Natural killer cell (primary cell): ENCODE measurements at regions not wholly inside any gene's neighbourhood (a gene's known extent, or its start where the extent isn't known, plus 50 kb on each side); places are given as distances from the start of the nearest gene placed in this dataset.

ENCODE experiments used
- ATAC-seq, 3 donors: fragments of 150-1000 bp in 2 of 3; fragments of 200-7000 bp in 1 of 3; cut with Tn5 transposase; 1 replicate in 1 of 3; 2 replicates in 2 of 3; pipeline ENCODE4 v1.10.0; 2021; ENCODE audit warnings: mild to moderate bottlenecking in 2 of 3, moderate library complexity in 2 of 3
- DNase-seq, 2 donors: peaks; one replicate each; pipeline versions ENCODE4 v3.0.0 to v3.0.0-alpha.2; 2013 to 2021; ENCODE audit warnings: mixed read lengths in 1 of 2
- H3K27ac ChIP-seq: one replicate; pipeline ENCODE4 v1.5.1; 2013; ENCODE audit warnings: mild to moderate bottlenecking, low read length
- H3K27me3 ChIP-seq: one replicate; pipeline ENCODE4 v1.6.1; 2013; ENCODE audit warnings: low read length; ENCODE audit not compliant: control insufficient read depth, insufficient read depth
- H3K36me3 ChIP-seq: one replicate; pipeline ENCODE4 v1.6.1; 2013; ENCODE audit warnings: low read length; ENCODE audit not compliant: control insufficient read depth, insufficient read depth
- H3K4me1 ChIP-seq: one replicate; pipeline ENCODE4 v1.6.1; 2013; ENCODE audit warnings: low read length; ENCODE audit not compliant: control insufficient read depth, insufficient read depth
- H3K4me3 ChIP-seq: one replicate; pipeline ENCODE4 v1.5.1; 2013; ENCODE audit warnings: low read length
- H3K9me3 ChIP-seq: one replicate; pipeline ENCODE4 v1.6.1; 2013; ENCODE audit warnings: low read length; ENCODE audit not compliant: control insufficient read depth, insufficient read depth
- H3K27ac Mint-ChIP-seq, 2 donors: one replicate each; pipeline ENCODE4 v1.8.0; 2022; ENCODE audit warnings: mild to moderate bottlenecking in 2 of 2, mixed read lengths in 2 of 2, moderate library complexity in 1 of 2
- H3K27me3 Mint-ChIP-seq, 2 donors: one replicate each; pipeline ENCODE4 v1.8.0; 2022; ENCODE audit warnings: low read depth in 2 of 2, mixed read lengths in 2 of 2
- H3K36me3 Mint-ChIP-seq: one replicate; pipeline ENCODE4 v1.8.0; 2022; ENCODE audit warnings: mixed read lengths
- H3K4me1 Mint-ChIP-seq, 2 donors: one replicate each; pipeline ENCODE4 v1.8.0; 2022; ENCODE audit warnings: mixed read lengths in 2 of 2
- H3K4me3 Mint-ChIP-seq: one replicate; pipeline ENCODE4 v1.8.0; 2022; ENCODE audit warnings: mild to moderate bottlenecking, moderate library complexity, mixed read lengths
- H3K9me3 Mint-ChIP-seq, 2 donors: one replicate each; pipeline ENCODE4 v1.8.0; 2022; ENCODE audit warnings: mixed read lengths in 2 of 2
- CTCF ChIP-seq: fragments of 200-600 bp; IDR thresholded peaks from one replicate; pipeline ENCODE4 v1.8.0; 2022; ENCODE audit warnings: antibody characterized with exemption
- WGBS: methylation state at CpG from one replicate; pipeline ENCODE4 v1.1.7; 2013; ENCODE audit warnings: missing lambda C conversion rate; ENCODE audit not compliant: insufficient coverage; 5-methylcytosine and 5-hydroxymethylcytosine counted together
- intact Hi-C: fragments of 100-400 bp; cut with micrococcal nuclease; formaldehyde crosslinking; loops from one replicate; pipeline ENCODE4 v1.14.2; 2022

- no peak for TF ChIP-seq CTCF
- Mint-ChIP-seq H3K4me3 (no peak overlapping the region), H3K4me1 (no peaks in the 10 kb centered on the region), H3K27ac (no peak overlapping the region), H3K36me3 (no peaks in the 10 kb centered on the region), H3K9me3 (no peaks in the 10 kb centered on the region), H3K27me3 (peaks cover 35 to 55% of the 10 kb centered on the region in 2 donors)
- no peaks in the 10 kb centered on the region for H3K9me3 ChIP-seq
- H3K4me1 ChIP-seq: no peaks in the 10 kb centered on the region
- peaks cover 2% of the 10 kb centered on the region for H3K27me3 ChIP-seq
- H3K4me3 ChIP-seq: no peak overlapping the region
- ATAC-seq: no peak
- no peak overlapping the region for H3K27ac ChIP-seq
- H3K36me3 ChIP-seq: no peaks in the 10 kb centered on the region
- no peak for DNase-seq
- 85% methylated on average over 4 of the region's 5 CpGs for WGBS
- intact Hi-C loops: no loop called here
These were observed 93.9 kb downstream of the RASSF10 start for GRCh38 chr11:13102865-13103539.

- H3K9me3 Mint-ChIP-seq: no peaks in the 10 kb centered on the region
- DNase-seq (no peak), ATAC-seq (no peak)
- H3K4me1 Mint-ChIP-seq: no peaks in the 10 kb centered on the region
- H3K27ac Mint-ChIP-seq: no peak overlapping the region
- no peak overlapping the region for H3K4me3 Mint-ChIP-seq
- H3K27me3 ChIP-seq: peaks cover 2% of the 10 kb centered on the region
- peaks cover 3% of the 10 kb centered on the region for H3K9me3 ChIP-seq
- H3K27me3 Mint-ChIP-seq: peaks cover 42 to 54% of the 10 kb centered on the region in 2 donors
- no peaks in the 10 kb centered on the region for H3K36me3 Mint-ChIP-seq
- H3K27ac ChIP-seq: no peak overlapping the region
- no peaks in the 10 kb centered on the region for H3K4me1 ChIP-seq
- WGBS: 74% methylated on average over 2 of the region's 2 CpGs
- H3K4me3 ChIP-seq: no peak overlapping the region
- TF ChIP-seq CTCF: no peak
- H3K36me3 ChIP-seq: no peaks in the 10 kb centered on the region
- intact Hi-C loops: no loop called here
These were observed 94.9 kb downstream of the RASSF10 start for GRCh38 chr11:13103962-13104554.

GRCh38 chr11:13104619-13105236 is 95.6 kb downstream of the RASSF10 start:
- no peak overlapping the region for H3K4me3 ChIP-seq
- H3K4me3 Mint-ChIP-seq: no peak overlapping the region
- WGBS: 55% methylated on average over 2 of the region's 5 CpGs
- peaks cover 4% of the 10 kb centered on the region for H3K9me3 ChIP-seq
- no peak for DNase-seq
- H3K9me3 Mint-ChIP-seq: no peaks in the 10 kb centered on the region
- H3K36me3 Mint-ChIP-seq: no peaks in the 10 kb centered on the region
- intact Hi-C loops: no loop called here
- no peak for ATAC-seq
- H3K27me3 ChIP-seq: peaks cover 2% of the 10 kb centered on the region
- no peaks in the 10 kb centered on the region for H3K36me3 ChIP-seq
- no peaks in the 10 kb centered on the region for H3K4me1 Mint-ChIP-seq
- H3K4me1 ChIP-seq: no peaks in the 10 kb centered on the region
- H3K27ac Mint-ChIP-seq: no peak overlapping the region
- H3K27me3 Mint-ChIP-seq: peaks cover 40 to 52% of the 10 kb centered on the region in 2 donors
- no peak overlapping the region for H3K27ac ChIP-seq
- TF ChIP-seq CTCF: no peak
